Daoy (cell line): ENCODE measurements at regions not wholly inside any gene's neighbourhood (a gene's known extent, or its start where the extent isn't known, plus 50 kb on each side); places are given as distances from the start of the nearest gene placed in this dataset.

Experiments
- DNase-seq: peaks from one replicate; pipeline ENCODE4 v3.0.0-alpha.2; 2015; ENCODE audit warnings: low read depth

DNA sequence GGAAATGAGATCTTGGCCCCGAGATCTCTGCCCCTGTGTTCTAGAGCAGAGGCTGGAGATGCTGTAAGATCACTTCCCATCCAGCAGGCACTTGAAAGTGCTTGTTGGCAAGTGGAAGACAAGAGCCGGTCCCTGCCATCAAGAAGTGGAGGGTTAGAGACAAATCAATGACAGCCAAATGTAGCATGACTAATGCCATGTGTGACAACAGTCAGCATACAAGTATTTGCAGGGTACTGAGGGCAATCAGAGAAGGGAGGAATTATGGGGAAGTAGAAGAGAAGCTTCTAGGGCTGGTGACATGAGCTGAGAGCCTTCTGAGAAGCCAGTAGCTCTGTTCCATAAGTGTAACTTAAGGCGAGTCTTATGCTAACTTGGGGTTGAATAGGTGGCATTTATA, 58.6 kb downstream of the TMEM17 start:
- no peak for DNase-seq

DNA sequence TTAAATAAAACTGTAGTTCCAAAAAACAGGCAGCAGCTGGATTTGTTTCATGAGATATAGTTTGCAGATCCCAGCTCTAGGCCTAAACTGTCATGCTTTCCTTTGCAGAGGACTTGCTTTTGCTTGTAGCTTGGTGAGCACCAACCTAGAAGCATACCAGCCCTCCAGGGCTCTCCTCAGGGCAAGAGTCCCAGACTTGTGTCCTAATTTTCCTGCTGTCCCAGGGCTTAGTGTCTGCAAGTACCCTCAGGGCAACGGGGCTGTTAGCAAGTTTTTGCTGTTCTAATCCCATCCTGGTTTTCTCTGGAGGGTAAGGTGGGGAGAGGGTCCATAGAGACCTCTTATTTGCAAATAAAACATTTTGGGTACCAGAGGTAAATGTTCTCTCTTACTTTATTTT, 59.5 kb downstream of the TMEM17 start:
- no peak for DNase-seq

DNA sequence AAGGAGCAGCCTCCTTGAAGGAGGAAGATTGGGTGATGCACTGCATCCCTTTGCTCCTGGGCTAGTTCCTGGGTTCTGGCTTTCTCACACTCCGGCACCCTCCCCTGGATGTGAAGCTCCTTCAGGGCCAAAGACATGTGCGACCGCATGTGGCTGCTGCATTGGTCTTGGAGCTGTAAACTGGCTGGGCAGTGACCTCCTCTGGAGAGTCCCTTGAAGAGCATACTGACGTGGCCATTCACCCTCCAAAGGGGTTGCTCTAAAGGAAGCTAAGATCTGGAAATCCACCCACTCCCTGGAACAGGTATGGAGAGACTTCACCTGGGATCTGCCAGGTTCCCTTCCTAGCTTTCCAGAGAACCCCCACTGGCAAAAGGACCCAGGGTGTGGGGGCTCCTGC, 62.1 kb downstream of the TMEM17 start:
- DNase-seq = no peak

DNA sequence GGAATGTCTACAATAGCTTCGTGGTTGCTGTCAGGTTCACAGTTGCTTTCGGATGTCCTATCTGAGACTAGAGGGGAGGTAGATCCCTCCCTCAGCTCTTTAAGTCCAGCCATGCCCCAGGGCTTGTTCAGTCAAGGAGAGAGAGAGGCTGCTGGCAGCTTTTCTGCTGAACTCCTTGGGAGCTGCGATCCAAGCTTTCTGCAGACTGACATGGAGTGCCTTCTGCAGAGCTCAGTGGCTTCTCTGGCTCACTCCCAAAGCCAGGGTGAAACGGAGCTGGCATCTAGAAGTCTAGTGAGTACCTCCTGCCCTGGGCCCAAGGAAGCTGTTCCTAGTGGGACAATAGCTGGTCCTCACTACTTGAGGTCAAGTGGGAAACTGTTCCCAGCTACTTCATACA, 62.5 kb downstream of the TMEM17 start:
- no peak for DNase-seq

DNA sequence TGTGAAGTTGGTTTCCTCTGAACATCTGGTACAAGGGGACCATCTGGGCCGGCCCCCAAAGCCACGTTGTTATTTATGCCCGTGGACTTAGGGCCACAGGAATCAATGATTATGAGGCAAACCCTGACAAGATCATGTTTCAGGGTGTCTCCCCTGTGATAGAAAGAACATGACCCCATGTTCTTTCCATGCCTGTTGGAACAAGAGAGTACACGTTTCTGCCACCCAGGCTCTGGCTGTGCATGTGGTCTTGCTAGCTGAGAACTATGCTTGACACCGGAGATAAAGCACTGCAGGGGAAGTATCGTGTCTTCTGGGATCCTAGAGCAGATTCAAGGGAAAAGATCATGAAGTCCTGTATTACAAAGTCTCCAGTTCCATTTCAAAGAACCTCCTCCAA, 64.2 kb downstream of the TMEM17 start:
- DNase-seq = no peak

DNA sequence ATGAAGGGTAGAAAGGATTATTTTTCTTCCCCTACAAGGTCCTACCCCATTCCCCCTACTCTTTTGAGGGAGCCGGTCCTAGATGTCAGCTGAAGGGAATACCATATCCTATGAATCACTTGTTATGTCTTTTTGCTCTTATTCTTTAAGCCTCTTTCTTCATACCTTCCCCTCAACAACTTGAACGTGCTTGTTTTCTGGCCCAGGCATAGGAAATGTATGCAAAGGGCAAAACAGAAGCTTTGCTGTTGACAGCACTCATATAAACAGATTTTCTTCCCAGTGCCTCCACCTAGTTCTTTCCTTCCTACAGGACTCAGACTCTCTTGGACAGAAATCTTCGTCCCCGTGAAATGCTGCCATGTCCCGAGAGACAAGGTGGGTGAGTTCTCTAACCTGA, 64.6 kb downstream of the TMEM17 start:
- no peak for DNase-seq

DNA sequence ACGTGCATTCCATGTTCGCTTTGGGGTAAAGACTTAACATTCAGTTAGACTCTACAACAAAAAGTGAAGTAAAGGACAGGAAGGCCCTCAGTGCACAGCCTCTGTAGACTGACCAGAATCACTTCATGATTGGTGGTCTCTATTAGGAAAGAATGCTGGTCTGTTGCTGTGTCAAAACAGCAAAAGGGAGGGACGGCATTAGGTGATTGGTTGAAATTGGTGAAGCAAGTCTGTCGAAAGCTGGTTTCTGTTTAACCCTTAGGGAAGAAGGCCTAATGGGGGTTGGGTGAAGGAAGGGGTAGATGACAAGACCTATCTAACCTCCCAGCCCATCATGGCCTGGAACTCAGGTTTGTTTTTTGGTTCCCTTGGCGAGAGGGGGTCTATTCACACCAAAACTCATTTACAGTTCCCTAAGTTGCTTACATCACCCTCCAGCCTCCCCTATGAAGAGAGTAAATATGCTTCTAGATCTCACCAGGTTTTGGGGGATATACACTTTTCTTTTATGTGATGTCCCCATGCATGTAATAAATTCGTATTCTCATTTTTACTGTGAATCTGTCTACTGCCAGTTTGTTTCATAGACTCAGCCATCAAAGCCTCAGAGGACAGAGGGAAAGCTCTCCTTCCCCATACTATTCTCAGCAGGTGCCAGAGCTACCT, 65.6 kb downstream of the TMEM17 start:
- no peak for DNase-seq

DNA sequence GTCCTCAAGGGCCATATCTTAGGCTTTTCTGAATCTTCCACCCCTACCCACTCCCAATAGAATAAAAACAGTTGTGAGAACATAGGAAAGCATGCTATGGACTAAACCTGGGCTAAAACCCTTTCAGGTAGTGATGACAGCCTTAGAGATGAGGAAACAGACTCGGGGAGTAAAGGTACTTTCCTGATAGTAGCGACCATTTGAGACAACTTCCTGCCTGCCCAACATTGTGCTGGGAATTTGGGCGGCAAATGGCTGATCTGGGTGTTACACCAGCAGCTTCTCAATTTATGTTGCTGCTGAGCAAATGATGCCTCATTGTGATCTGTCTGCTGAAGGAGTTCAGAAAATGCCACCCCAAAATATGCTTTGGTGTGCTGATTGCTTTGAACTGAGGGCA, 66.6 kb downstream of the TMEM17 start:
- DNase-seq = no peak

DNA sequence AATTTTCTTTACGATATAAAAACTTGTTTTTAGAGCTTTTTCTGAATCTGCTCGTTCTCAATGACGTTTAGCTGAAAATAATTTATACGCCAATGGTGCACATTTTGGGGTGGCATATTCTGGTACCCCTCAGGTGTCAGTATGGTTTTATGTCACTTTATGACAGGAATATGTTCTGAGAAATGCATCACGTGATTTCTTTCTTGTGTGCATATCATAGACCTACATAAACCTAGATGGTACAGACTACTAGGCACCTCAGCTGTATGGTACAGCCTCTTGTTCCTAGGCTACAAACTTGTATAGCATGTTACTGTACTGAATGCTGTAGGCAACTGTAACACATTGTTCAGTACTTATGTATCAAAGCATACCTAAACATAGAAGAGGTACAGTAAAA, 68.2 kb downstream of the TMEM17 start:
- DNase-seq = no peak

DNA sequence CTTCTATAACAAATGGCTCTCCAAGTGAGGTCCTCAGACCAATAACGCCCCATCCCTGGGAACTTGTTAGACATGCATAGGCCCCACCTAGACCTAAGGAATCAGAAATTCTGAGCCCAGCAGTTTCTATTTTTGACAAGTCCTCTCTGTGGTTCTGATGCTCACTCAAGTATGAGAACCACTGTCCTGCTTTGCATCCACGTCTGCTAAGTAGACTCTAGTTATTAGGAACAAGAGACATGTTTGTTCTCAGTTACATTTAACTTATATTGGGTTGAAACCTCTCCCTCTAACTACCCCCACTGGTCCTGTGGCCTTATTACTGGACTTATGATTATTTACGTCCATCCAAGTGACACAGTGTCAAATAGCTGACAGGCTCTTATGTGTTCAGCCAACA, 70.3 kb downstream of the TMEM17 start:
- no peak for DNase-seq

DNA sequence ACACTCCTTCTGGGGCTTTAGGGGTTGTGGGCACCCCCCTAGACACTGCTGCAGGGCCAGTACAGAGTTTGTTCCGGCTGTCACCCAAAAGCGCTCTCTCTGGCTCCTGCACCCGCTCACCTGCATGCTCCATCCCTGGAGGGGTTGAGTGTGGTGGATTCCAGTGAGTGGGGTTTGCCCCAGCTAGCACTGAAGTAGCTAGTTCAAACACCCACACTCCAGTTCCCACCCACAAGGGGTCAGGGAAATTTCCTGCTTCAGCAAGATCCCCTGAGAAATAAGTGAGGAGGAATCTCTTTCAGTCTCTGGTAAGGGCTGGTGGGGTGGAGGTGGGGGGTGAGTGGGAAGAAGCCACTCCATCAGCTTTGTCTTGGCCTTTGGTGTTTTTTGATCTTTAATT, 73.6 kb downstream of the TMEM17 start:
- no peak for DNase-seq

DNA sequence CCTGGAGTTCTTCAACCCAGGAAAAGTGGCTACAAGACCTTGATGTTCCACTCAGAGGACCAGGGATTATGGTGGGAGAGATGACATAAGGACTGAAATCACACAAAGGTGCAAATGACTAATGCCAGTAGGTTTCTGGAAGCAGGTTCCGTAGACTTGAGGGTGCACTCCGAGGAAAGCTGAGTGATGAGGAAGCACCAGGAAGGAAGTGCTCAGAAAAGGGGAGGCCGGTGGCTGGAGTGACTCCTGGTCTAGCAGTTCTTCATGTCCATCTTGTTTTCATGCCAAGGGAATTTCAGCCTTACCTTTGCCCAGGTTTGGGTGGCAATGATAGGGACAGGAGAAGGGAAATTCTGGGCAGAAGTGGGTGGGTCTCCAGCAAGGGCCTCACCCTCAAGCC, 74.5 kb downstream of the TMEM17 start:
- DNase-seq = no peak

DNA sequence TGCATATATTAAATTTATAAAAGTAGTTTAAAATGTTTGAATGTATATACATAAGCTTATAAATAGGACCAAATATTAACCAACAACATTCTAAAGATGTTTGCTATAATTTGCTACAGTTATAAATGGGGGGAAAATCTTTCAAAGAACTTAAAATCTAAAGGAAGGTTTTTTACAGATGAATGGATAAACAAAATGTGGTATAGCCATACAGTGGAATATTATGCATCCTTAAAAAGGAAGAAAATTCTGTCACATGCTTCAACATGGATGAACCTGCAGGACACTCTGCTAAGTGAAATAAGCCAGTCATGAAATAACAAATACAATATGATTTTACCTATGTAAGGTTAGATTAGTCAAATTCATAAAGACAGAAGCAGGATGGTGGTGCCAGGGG, 75.8 kb downstream of the TMEM17 start:
- no peak for DNase-seq

DNA sequence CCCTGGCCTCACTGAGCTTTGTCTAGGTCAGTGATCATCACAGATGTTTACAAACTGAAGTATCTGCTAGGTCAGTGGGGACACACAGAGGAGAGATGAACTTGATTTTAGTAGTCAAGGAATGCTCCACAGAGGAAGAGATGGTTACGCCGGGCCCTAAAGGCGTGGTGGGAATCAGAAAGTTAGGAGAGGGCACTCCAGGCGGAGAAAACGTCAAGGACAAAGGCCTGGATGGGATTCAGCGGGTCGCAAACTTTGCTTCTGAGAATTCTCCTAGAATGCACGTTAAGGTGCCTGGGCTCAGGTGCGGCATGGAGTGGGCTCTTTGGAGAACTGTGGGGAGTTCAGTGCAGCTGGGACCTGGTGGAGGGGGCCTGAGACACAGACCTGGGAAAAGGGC, 78.8 kb downstream of the TMEM17 start:
- DNase-seq = no peak

DNA sequence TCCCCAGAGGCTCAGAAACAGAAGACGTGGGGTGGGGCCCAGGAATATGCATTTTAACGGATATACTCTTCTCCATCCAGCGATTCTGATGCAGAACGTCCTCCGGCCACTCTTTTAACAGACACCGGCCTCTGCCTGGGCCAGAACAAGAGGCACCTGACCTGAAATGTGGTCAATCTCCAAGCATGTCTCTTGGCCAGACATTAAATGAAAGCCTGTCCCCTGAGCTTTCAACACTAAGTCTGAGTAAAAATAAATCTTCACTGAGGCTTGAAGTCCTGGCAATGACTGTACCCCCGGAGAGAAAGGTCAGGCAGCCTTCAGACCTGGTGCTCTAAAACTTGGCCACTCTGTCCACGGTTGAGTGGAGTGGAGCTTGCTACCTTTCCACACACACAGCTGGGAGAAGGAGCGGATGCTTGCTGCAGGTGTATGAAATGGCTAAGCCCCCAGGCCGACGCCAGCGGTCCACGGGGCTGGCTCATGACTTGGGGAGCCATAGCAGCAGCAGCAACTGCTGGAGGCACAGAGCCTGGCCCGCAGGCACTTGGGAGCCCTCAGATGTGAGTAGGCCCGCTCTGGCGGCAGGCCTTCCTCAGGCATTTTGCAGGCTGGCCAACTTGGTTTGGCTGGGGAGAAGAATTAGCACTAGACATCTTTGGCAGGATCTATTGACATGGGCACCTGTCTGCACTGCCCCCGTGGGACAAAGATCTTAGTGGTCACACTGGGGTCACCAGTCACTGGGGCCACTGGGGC, 79.7 kb downstream of the TMEM17 start:
- no peak for DNase-seq

DNA sequence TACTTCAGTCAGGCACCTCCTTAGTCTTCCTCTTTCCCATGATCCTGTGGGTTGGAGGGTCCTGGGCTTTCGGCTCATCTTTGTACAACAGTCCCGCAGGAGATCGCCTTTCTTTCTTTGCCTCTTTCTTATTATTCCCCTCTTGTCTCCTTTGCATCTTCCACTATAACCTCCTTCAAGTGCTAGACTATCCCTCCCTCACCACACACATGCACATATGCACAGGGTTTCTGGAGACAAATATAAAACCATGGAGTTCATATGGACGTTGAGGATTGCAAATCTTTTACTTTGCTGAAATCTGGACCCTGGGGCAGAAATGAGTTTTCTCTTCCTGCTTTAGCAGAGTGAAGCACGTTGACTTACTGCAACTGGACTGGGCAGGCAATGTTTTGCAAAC, 80.3 kb downstream of the TMEM17 start:
- no peak for DNase-seq

DNA sequence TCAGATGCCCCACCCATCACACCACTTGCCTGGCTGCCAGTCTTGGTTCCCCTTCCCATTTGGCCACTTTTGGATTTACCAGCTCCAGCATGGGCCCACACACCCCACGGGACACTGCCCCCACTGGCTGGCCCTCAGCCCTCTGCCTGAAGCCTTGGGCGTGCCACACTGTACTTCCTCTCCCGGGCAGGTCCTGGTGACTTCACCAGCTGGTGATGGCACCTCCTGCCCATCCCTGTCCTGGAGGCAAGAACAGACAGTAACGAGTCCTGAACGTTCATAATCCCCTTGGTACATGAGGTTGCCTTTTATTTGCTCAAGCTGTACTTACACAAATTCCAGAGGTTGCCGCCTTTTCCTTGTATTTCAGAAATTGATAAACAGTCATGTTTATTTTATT, 81.1 kb downstream of the TMEM17 start:
- no peak for DNase-seq

DNA sequence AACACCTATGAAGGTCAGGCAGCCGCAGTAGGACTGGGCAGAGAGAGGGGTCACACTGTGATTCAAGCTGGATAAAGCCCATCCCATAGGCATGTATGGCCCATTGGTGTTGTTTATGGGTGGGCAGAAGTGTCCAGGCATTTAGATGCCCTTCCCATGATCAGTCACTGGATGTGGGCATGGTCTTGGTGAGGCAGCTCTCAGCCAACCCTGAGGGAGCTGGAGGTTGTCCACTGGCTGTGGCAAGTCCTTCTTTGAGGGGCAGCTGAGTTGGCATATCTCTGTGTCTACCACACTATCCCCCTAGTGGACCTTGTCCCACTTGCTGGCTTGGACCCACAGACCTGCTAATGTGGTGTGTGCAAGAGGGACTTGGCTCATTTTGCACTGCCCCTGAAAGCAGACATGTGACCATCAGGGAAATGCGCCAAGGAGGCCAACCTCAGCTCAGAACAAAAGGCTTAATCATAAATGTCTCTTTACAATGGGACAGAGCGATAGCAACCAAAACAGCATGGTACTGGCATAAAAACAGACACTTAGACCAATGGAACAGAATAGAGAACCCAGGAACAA, 82.0 kb downstream of the TMEM17 start:
- DNase-seq = no peak

DNA sequence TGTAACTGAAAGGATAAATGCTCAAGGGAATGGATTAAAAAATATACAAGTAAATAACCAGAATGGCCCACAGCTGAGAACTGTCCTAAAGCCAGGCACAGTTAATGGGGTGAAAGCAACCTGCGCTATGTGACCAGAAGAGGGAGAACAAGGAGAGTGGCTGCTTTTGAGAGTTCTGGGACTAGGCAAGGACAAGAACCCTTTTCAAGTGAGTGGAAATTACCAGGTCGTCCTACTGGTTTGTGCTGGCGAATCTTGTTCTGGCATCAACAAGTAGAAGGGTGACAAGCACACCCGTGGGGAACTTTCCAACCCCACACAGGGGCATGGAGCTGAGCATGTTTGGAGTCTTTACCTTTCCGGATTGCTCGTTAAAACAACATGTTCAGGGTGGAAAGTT, 82.8 kb downstream of the TMEM17 start:
- DNase-seq = no peak

DNA sequence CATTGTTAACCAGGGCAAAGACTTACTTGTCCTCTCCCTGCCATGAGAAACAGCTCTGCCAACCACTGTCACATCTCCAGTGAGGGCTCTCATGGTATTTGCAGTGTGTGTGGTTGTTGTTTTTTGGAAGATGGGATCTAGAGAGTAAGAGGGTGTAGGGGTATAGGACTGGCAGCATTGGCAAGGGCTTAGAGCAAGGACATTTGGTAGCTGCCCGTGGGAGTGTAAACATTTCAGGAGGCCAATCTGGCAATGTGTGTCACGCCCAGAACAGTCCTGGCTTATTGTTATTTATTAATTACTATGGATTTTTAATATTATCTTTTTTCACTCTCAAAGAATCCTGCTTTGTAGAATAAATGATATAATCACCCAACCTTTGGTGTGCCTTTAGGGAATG, 90.5 kb downstream of the TMEM17 start:
- no peak for DNase-seq

DNA sequence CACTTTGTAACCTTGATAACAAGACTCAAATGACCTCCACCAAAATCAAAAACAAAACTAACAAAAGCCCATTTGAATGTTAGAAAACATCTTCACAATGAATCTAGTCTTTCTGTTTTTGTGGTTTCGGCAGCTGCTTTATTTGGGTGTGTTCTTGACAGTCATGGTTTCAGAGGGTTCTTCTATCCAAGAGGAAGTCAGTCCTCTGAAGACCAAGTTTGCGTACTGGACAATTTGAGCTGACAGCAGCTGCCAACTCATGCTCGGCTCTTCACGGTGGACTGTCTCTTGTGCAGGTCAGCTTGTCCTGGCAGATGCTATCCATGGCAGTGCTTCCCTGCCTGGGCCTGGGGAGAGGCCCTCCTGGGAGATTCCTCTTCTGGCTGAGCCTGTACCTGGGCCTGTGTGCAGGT, 91.0 kb downstream of the TMEM17 start:
- DNase-seq = no peak

DNA sequence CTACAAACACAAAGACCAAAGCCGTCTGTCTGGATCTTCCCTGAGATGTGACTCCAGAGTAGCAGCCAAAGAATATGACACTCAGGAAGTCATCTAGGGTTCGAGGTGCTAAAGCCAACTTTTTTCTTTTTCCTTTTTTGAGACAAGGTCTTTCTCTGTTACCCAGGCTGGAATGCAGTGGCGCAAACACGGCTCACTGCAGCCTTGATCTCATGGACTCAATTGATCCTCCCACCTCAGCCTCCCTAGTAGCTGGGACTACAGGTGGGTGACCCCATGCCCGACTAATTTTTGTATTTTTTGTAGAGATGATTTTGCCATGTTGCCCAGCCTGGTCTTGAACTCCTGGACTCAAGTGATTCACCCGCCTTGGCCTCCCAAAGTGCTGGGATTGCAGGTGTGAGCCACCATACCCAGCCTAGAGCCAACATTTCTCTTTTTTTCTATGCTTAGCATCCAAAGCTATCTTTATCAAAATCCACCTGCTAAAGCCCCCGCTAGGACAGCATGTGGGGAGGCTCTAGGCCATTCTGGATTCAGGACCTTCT, 92.8 kb downstream of the TMEM17 start:
- DNase-seq = no peak

DNA sequence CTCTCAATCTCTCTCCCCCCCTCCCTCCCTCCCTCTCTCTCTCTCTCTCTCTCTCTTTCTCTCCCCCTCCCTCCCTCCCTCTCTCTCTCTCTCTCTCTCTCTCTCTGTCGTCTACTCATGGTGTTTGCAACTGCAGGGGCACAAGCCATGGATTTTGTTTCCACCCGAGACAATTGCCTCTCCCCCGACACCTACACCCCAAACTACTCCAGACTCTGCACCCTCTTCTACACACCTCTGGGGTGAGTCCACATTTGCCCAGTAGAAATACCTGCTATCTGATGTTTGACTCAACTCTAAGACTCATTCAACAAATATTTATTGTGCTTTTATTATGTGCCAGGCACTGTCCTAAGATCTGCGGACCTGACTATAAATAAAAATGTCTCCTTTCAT, 93.7 kb downstream of the TMEM17 start:
- no peak for DNase-seq
